Fibroblast of lung (primary cell): ENCODE measurements at regions not wholly inside any gene's neighbourhood (a gene's known extent, or its start where the extent isn't known, plus 50 kb on each side); places are given as distances from the start of the nearest gene placed in this dataset.

Experiments
- EZH2 ChIP-seq: IDR thresholded peaks from 2 replicates; pipeline ENCODE4 v1.5.1; 2012; ENCODE audit warnings: low read length, control low read depth, mild to moderate bottlenecking; ENCODE audit errors: missing control alignments
- TF ChIP-seq, protein P1 (sequence below), 2 donors: IDR thresholded peaks in 1 of 2; conservative IDR thresholded peaks in 1 of 2; 1 replicate in 1 of 2; 2 replicates in 1 of 2; pipeline ENCODE4 v1.5.1; 2011 to 2012; ENCODE audit warnings: low read length in 2 of 2, control low read depth in 1 of 2, inconsistent platforms in 1 of 2, low read depth in 1 of 2, mild to moderate bottlenecking in 1 of 2

DNA sequence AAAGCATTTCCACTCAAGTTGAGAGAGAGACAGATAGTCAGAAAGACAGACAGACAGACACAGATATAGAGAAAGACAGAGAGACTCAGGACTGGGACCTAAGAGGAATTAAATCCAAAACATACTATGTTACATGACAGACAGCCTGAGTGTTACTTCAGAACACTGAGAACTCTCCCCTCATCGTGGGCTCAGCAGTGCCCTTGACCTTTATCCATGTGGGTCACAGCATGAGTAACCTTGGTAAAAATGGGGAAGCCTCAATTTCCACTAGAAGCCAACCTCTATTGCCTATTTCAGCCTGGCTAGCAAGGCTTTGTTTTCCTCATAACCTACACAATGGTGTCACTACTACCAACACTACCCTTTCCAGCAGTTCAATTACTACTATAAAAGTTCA is 81.9 kb upstream of the TRABD2B start:
- TF ChIP-seq, protein P1, sequence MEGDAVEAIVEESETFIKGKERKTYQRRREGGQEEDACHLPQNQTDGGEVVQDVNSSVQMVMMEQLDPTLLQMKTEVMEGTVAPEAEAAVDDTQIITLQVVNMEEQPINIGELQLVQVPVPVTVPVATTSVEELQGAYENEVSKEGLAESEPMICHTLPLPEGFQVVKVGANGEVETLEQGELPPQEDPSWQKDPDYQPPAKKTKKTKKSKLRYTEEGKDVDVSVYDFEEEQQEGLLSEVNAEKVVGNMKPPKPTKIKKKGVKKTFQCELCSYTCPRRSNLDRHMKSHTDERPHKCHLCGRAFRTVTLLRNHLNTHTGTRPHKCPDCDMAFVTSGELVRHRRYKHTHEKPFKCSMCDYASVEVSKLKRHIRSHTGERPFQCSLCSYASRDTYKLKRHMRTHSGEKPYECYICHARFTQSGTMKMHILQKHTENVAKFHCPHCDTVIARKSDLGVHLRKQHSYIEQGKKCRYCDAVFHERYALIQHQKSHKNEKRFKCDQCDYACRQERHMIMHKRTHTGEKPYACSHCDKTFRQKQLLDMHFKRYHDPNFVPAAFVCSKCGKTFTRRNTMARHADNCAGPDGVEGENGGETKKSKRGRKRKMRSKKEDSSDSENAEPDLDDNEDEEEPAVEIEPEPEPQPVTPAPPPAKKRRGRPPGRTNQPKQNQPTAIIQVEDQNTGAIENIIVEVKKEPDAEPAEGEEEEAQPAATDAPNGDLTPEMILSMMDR (conservative IDR thresholded peaks at IDR 0.05 in 1 of 2, IDR thresholded peaks at IDR 0.05 in 1 of 2; ENCODE audit: low read depth in 1 of 2, low read length in 2 of 2), result no peak
- no peak for TF ChIP-seq EZH2
